ENCODE measurements at regions not wholly inside any gene's neighbourhood (a gene's known extent, or its start where the extent isn't known, plus 50 kb on each side); places are given as distances from the start of the nearest gene placed in this dataset.
A peak's percentile ranks its signal among the peaks of the same experiment; 100 is the strongest.

GRCh38 chr9:97802276-97802675 is 50.8 kb upstream of the FOXE1 start:
- H3K27me3 Mint-ChIP-seq (ENCODE audit: unreplicated experiment), result peaks cover 8% of the 10 kb centered on the region
- H3K4me1 Mint-ChIP-seq (ENCODE audit: low read depth, unreplicated experiment), result no peaks in the 10 kb centered on the region
- DNase-seq, result no peak
- H3K9me3 Mint-ChIP-seq (ENCODE audit: unreplicated experiment), result peaks cover 7% of the 10 kb centered on the region
- no peak overlapping the region for H3K27ac Mint-ChIP-seq (ENCODE audit: unreplicated experiment)
- no peak for TF ChIP-seq CTCF (IDR thresholded peaks at IDR 0.05; ENCODE audit: partially characterized antibody, unreplicated experiment)
- peaks cover 3% of the 10 kb centered on the region for H3K36me3 Mint-ChIP-seq (ENCODE audit: unreplicated experiment)
- peak overlapping the region; percentile 86 for H3K4me3 Mint-ChIP-seq (ENCODE audit: unreplicated experiment)

- peaks cover 8% of the 10 kb centered on the region for H3K27me3 Mint-ChIP-seq (ENCODE audit: unreplicated experiment)
- H3K9me3 Mint-ChIP-seq (ENCODE audit: unreplicated experiment), result peaks cover 5% of the 10 kb centered on the region
- peaks cover 3% of the 10 kb centered on the region for H3K36me3 Mint-ChIP-seq (ENCODE audit: unreplicated experiment)
These were observed 49.6 kb upstream of the FOXE1 start for GRCh38 chr9:97803167-97804058.

More at GRCh38 chr9:97803167-97804058, 49.6 kb upstream of the FOXE1 start:
- DNase-seq, result peak; percentile 77
- Mint-ChIP-seq H3K27ac (ENCODE audit: unreplicated experiment) (no peak overlapping the region), H3K4me3 (ENCODE audit: unreplicated experiment) (peak overlapping the region; percentile 86), H3K4me1 (ENCODE audit: low read depth, unreplicated experiment) (peaks cover 2% of the 10 kb centered on the region)
- TF ChIP-seq CTCF (IDR thresholded peaks at IDR 0.05; ENCODE audit: partially characterized antibody, unreplicated experiment), result no peak
